ENCODE measurements at regions not wholly inside any gene's neighbourhood (a gene's known extent, or its start where the extent isn't known, plus 50 kb on each side); places are given as distances from the start of the nearest gene placed in this dataset.
"Not testable (repeated sequence)": the region's sequence is repeated elsewhere in the genome, so short reads cannot be mapped to it uniquely, and the experiment has no call there.

- no peak overlapping the region for H3K4me3 ChIP-seq (ENCODE audit: low read length)
- no peaks in the 10 kb centered on the region for H3K4me1 ChIP-seq (ENCODE audit: insufficient read depth, low read length)
- no peaks in the 10 kb centered on the region for H3K9me3 ChIP-seq (ENCODE audit: low read depth, low read length)
- H3K27me3 ChIP-seq (ENCODE audit: insufficient read depth, low read length) = no peaks in the 10 kb centered on the region
Observed at GRCh38 chr12:131208425-131208824, 254.7 kb downstream of the ADGRD1 start.

GRCh38 chr12:131209082-131210070, 255.7 kb downstream of the ADGRD1 start:
- H3K4me3 ChIP-seq (ENCODE audit: low read length) = no peak overlapping the region
- no peaks in the 10 kb centered on the region for H3K27me3 ChIP-seq (ENCODE audit: insufficient read depth, low read length)
- no peaks in the 10 kb centered on the region for H3K4me1 ChIP-seq (ENCODE audit: insufficient read depth, low read length)
- H3K9me3 ChIP-seq (ENCODE audit: low read depth, low read length) = no peaks in the 10 kb centered on the region

- H3K27me3 ChIP-seq (ENCODE audit: insufficient read depth, low read length) = no peaks in the 10 kb centered on the region
- no peaks in the 10 kb centered on the region for H3K4me1 ChIP-seq (ENCODE audit: insufficient read depth, low read length)
- H3K9me3 ChIP-seq (ENCODE audit: low read depth, low read length) = no peaks in the 10 kb centered on the region
- H3K4me3 ChIP-seq (ENCODE audit: low read length) = no peak overlapping the region
Observed at GRCh38 chr12:131210506-131211339, 257.0 kb downstream of the ADGRD1 start.

GRCh38 chr12:131211340-131211938, 257.7 kb downstream of the ADGRD1 start:
- H3K4me3 ChIP-seq (ENCODE audit: low read length) = no peak overlapping the region
- no peaks in the 10 kb centered on the region for H3K9me3 ChIP-seq (ENCODE audit: low read depth, low read length)
- no peaks in the 10 kb centered on the region for H3K4me1 ChIP-seq (ENCODE audit: insufficient read depth, low read length)
- no peaks in the 10 kb centered on the region for H3K27me3 ChIP-seq (ENCODE audit: insufficient read depth, low read length)

GRCh38 chr12:131213896-131214442, 260.3 kb downstream of the ADGRD1 start:
- H3K4me1 ChIP-seq (ENCODE audit: insufficient read depth, low read length) = no peaks in the 10 kb centered on the region
- H3K9me3 ChIP-seq (ENCODE audit: low read depth, low read length) = no peaks in the 10 kb centered on the region
- H3K4me3 ChIP-seq (ENCODE audit: low read length) = no peak overlapping the region
- H3K27me3 ChIP-seq (ENCODE audit: insufficient read depth, low read length) = peaks cover 3% of the 10 kb centered on the region

GRCh38 chr12:131214936-131215335, 261.2 kb downstream of the ADGRD1 start:
- not testable (repeated sequence) for H3K27me3 ChIP-seq (ENCODE audit: insufficient read depth, low read length); H3K4me3 ChIP-seq (ENCODE audit: low read length); H3K9me3 ChIP-seq (ENCODE audit: low read depth, low read length); H3K4me1 ChIP-seq (ENCODE audit: insufficient read depth, low read length)

- H3K9me3 ChIP-seq (ENCODE audit: low read depth, low read length); H3K4me3 ChIP-seq (ENCODE audit: low read length): not testable (repeated sequence)
Observed at GRCh38 chr12:131216587-131216986, 262.9 kb downstream of the ADGRD1 start.

GRCh38 chr12:131217024-131217586, 263.4 kb downstream of the ADGRD1 start:
- Histone ChIP-seq H3K4me3 (ENCODE audit: low read length) (no peak overlapping the region), H3K4me1 (ENCODE audit: insufficient read depth, low read length) (no peaks in the 10 kb centered on the region), H3K9me3 (ENCODE audit: low read depth, low read length) (no peaks in the 10 kb centered on the region), H3K27me3 (ENCODE audit: insufficient read depth, low read length) (peaks cover 3% of the 10 kb centered on the region)

More at GRCh38 chr12:131216587-131216986, 262.9 kb downstream of the ADGRD1 start:
- H3K4me1 ChIP-seq (ENCODE audit: insufficient read depth, low read length); H3K27me3 ChIP-seq (ENCODE audit: insufficient read depth, low read length): not testable (repeated sequence)

GRCh38 chr12:131218026-131218922, 264.6 kb downstream of the ADGRD1 start:
- H3K4me3 ChIP-seq (ENCODE audit: low read length) = no peak overlapping the region
- no peaks in the 10 kb centered on the region for H3K4me1 ChIP-seq (ENCODE audit: insufficient read depth, low read length)
- H3K27me3 ChIP-seq (ENCODE audit: insufficient read depth, low read length) = peaks cover 3% of the 10 kb centered on the region
- H3K9me3 ChIP-seq (ENCODE audit: low read depth, low read length) = no peaks in the 10 kb centered on the region

GRCh38 chr12:131218923-131219669, 265.4 kb downstream of the ADGRD1 start:
- no peak overlapping the region for H3K4me3 ChIP-seq (ENCODE audit: low read length)
- H3K4me1 ChIP-seq (ENCODE audit: insufficient read depth, low read length) = no peaks in the 10 kb centered on the region
- no peaks in the 10 kb centered on the region for H3K9me3 ChIP-seq (ENCODE audit: low read depth, low read length)
- peaks cover 3% of the 10 kb centered on the region for H3K27me3 ChIP-seq (ENCODE audit: insufficient read depth, low read length)

GRCh38 chr12:131219670-131220330, 266.1 kb downstream of the ADGRD1 start:
- H3K27me3 ChIP-seq (ENCODE audit: insufficient read depth, low read length) = peaks cover 3% of the 10 kb centered on the region
- H3K4me3 ChIP-seq (ENCODE audit: low read length) = no peak overlapping the region
- no peaks in the 10 kb centered on the region for H3K9me3 ChIP-seq (ENCODE audit: low read depth, low read length)
- no peaks in the 10 kb centered on the region for H3K4me1 ChIP-seq (ENCODE audit: insufficient read depth, low read length)

- H3K9me3 ChIP-seq (ENCODE audit: low read depth, low read length) = no peaks in the 10 kb centered on the region
- no peaks in the 10 kb centered on the region for H3K4me1 ChIP-seq (ENCODE audit: insufficient read depth, low read length)
- H3K4me3 ChIP-seq (ENCODE audit: low read length) = no peak overlapping the region
- peaks cover 3% of the 10 kb centered on the region for H3K27me3 ChIP-seq (ENCODE audit: insufficient read depth, low read length)
Observed at GRCh38 chr12:131220331-131220685, 266.6 kb downstream of the ADGRD1 start.

Data from mononuclear cell (primary cell).